ENCODE measurements at regions not wholly inside any gene's neighbourhood (a gene's known extent, or its start where the extent isn't known, plus 50 kb on each side); places are given as distances from the start of the nearest gene placed in this dataset.

DNA sequence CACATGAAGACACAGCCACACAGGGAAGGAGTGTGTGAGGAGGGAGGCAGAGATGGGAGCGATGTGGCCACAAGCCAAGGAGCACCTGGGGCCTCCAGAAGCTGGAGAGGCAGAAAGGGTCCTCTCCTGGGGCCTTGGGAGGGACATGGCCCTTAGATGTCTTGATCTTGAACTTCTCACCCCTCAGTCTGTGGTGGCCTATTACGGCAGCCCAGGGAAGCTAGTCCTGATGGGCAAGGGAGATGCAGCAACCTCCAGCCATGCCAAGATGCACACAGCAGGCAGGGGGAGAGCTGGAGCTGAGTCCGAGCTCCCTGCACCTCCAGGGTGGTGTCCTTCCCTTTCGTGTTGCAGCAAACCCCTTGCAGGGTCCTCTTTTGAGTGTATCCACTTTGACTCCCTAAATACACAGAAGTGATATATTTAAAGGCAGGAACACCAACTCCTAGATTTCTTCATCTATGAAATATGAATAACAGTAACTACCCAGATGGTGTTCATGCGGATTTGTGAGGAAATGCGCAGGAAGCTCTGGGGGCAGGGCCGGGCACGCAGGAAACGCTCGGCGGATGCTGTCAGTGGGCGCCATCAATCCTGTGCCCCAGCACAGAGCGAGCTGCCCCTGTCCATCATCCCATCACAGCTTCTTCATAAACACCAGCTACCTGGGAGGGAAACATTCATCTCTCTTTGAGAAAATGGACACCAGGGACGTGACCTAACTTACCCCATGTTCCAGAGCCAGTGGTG lies 230.4 kb upstream of the MYT1L start:
- H3F3A ChIP-seq (ENCODE audit: low read depth), result no peaks in the 10 kb centered on the region
- H3K4me3 ChIP-seq, result no peak overlapping the region
- peaks cover 6% of the 10 kb centered on the region for H3K4me1 Mint-ChIP-seq
- TF ChIP-seq, protein P1, sequence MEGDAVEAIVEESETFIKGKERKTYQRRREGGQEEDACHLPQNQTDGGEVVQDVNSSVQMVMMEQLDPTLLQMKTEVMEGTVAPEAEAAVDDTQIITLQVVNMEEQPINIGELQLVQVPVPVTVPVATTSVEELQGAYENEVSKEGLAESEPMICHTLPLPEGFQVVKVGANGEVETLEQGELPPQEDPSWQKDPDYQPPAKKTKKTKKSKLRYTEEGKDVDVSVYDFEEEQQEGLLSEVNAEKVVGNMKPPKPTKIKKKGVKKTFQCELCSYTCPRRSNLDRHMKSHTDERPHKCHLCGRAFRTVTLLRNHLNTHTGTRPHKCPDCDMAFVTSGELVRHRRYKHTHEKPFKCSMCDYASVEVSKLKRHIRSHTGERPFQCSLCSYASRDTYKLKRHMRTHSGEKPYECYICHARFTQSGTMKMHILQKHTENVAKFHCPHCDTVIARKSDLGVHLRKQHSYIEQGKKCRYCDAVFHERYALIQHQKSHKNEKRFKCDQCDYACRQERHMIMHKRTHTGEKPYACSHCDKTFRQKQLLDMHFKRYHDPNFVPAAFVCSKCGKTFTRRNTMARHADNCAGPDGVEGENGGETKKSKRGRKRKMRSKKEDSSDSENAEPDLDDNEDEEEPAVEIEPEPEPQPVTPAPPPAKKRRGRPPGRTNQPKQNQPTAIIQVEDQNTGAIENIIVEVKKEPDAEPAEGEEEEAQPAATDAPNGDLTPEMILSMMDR (IDR thresholded peaks at IDR 0.05), result no peak
- TF ChIP-seq EZH2 (IDR thresholded peaks at IDR 0.05) (no peak), EZH2phosphoT487 (IDR thresholded peaks at IDR 0.05) (no peak)
- no peaks in the 10 kb centered on the region for H3K9me3 Mint-ChIP-seq
- DNase-seq (ENCODE audit: low spot score), result no peak
- no peak overlapping the region for H3K27ac Mint-ChIP-seq
- H3K79me2 ChIP-seq (ENCODE audit: low read depth), result no peaks in the 10 kb centered on the region
- no peaks in the 10 kb centered on the region for H3K9me3 ChIP-seq (ENCODE audit: low read depth)
- H3K36me3 Mint-ChIP-seq, result no peaks in the 10 kb centered on the region
- no peak overlapping the region for H3K4me3 Mint-ChIP-seq
- H3K27me3 ChIP-seq, result no peaks in the 10 kb centered on the region
- no peaks in the 10 kb centered on the region for H3K36me3 ChIP-seq
- H2AFZ ChIP-seq (replicated peaks), result no peak overlapping the region
- no peak overlapping the region for H3K9ac ChIP-seq
- H4K20me1 ChIP-seq (ENCODE audit: low read depth), result no peaks in the 10 kb centered on the region
- H3K27me3 Mint-ChIP-seq (ENCODE audit: insufficient read depth, low read depth), result peaks cover 2% of the 10 kb centered on the region
- H3K27ac ChIP-seq, result no peak overlapping the region
- peaks cover 6% of the 10 kb centered on the region for H3K4me1 ChIP-seq
- H3K4me2 ChIP-seq, result no peak overlapping the region

DNA sequence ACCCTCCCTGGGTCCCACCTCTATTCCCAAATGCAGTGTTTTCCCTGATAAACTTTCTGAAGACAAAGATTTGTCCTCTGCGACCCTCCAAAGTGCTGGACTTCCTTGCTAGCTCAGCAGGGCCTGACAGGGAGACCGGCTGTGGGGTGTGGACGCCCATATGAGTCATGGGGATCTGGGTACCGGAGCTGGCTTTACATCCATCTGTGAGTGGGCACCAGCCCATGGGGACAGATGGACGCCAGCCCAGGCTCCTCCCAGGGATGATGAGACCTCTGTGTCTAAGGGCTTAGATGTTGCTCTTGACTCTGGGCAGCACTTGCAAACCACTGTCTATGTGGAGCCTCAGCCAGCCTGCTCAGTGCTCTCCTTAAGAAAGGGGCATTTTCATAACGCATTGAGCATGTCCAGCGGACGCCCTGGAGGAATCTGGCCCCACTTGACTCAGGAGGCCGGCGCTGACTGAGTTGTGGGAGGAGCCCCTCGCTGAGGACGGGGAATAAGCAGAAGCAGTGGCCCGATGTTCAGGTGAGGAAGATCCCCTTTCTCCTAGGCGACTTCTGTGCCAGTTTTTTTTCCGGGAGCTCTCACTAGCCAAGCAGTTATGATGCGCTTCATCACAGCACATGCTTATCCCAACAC lies 229.4 kb upstream of the MYT1L start:
- no peak overlapping the region for H3K27ac ChIP-seq
- no peaks in the 10 kb centered on the region for H3K9me3 Mint-ChIP-seq
- H3K4me3 Mint-ChIP-seq, result no peak overlapping the region
- no peaks in the 10 kb centered on the region for H4K20me1 ChIP-seq (ENCODE audit: low read depth)
- TF ChIP-seq, protein P1 (IDR thresholded peaks at IDR 0.05), result no peak
- no peak for TF ChIP-seq EZH2phosphoT487 (IDR thresholded peaks at IDR 0.05)
- TF ChIP-seq EZH2 (IDR thresholded peaks at IDR 0.05), result no peak
- no peaks in the 10 kb centered on the region for H3K36me3 ChIP-seq
- H3K4me1 Mint-ChIP-seq, result peaks cover 6% of the 10 kb centered on the region
- H3K4me2 ChIP-seq, result no peak overlapping the region
- H3K27me3 Mint-ChIP-seq (ENCODE audit: insufficient read depth, low read depth), result peaks cover 2% of the 10 kb centered on the region
- H3K79me2 ChIP-seq (ENCODE audit: low read depth), result no peaks in the 10 kb centered on the region
- H3K9ac ChIP-seq, result no peak overlapping the region
- no peaks in the 10 kb centered on the region for H3K36me3 Mint-ChIP-seq
- no peak for DNase-seq (ENCODE audit: low spot score)
- no peaks in the 10 kb centered on the region for H3F3A ChIP-seq (ENCODE audit: low read depth)
- no peak overlapping the region for H3K4me3 ChIP-seq
- no peaks in the 10 kb centered on the region for H3K27me3 ChIP-seq
- H3K9me3 ChIP-seq (ENCODE audit: low read depth), result no peaks in the 10 kb centered on the region
- no peak overlapping the region for H3K27ac Mint-ChIP-seq
- H2AFZ ChIP-seq (replicated peaks), result no peak overlapping the region
- H3K4me1 ChIP-seq, result peaks cover 6% of the 10 kb centered on the region

DNA sequence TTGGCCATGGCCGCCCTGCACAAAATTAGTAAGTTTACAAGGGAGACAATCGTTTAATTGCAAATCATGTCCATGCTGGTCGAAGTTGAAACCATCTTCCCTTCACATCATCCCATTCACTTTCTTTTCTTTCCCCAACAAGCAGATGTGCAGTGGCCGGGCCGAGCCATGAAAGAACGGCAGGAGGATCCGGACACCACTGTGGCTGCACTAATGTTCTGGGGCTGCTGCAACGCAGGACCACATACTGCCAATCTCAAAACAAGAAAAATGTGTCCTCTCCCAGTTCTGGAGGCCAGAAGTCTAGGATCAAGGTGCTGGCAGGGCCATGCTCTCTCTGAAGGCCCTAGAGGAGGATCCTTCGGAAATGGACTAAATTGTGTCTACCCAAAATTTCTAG lies 227.4 kb upstream of the MYT1L start:
- no peak for DNase-seq (ENCODE audit: low spot score)
- no peaks in the 10 kb centered on the region for H3K36me3 Mint-ChIP-seq
- Histone ChIP-seq H2AFZ (replicated peaks) (no peak overlapping the region), H3F3A (ENCODE audit: low read depth) (no peaks in the 10 kb centered on the region), H4K20me1 (ENCODE audit: low read depth) (no peaks in the 10 kb centered on the region), H3K79me2 (ENCODE audit: low read depth) (no peaks in the 10 kb centered on the region), H3K4me2 (no peak overlapping the region), H3K27ac (no peak overlapping the region), H3K4me1 (no peaks in the 10 kb centered on the region), H3K36me3 (no peaks in the 10 kb centered on the region), H3K9ac (no peak overlapping the region), H3K27me3 (no peaks in the 10 kb centered on the region), H3K4me3 (no peak overlapping the region), H3K9me3 (ENCODE audit: low read depth) (no peaks in the 10 kb centered on the region)
- no peak overlapping the region for H3K27ac Mint-ChIP-seq
- H3K4me3 Mint-ChIP-seq, result no peak overlapping the region
- no peak for TF ChIP-seq EZH2 (IDR thresholded peaks at IDR 0.05)
- no peak for TF ChIP-seq EZH2phosphoT487 (IDR thresholded peaks at IDR 0.05)
- TF ChIP-seq, protein P1 (IDR thresholded peaks at IDR 0.05), result no peak
- peaks cover 2% of the 10 kb centered on the region for H3K27me3 Mint-ChIP-seq (ENCODE audit: insufficient read depth, low read depth)
- H3K9me3 Mint-ChIP-seq, result peaks cover 3% of the 10 kb centered on the region
- H3K4me1 Mint-ChIP-seq, result no peaks in the 10 kb centered on the region
